Glutamatergic neuron (in vitro differentiated cells): ENCODE measurements at regions not wholly inside any gene's neighbourhood (a gene's known extent, or its start where the extent isn't known, plus 50 kb on each side); places are given as distances from the start of the nearest gene placed in this dataset.

Source experiments
- DNase-seq: peaks from one replicate; pipeline ENCODE4 v3.0.0; 2022
- H3K27ac Mint-ChIP-seq: one replicate; pipeline ENCODE4 v1.8.0; 2020; ENCODE audit warnings: mild to moderate bottlenecking, mixed read lengths, inconsistent platforms; ENCODE audit not compliant: unreplicated experiment
- H3K27me3 Mint-ChIP-seq: one replicate; pipeline ENCODE4 v1.8.0; 2020; ENCODE audit warnings: mild to moderate bottlenecking, moderate library complexity, mixed read lengths, inconsistent platforms; ENCODE audit not compliant: unreplicated experiment
- H3K36me3 Mint-ChIP-seq: one replicate; pipeline ENCODE4 v1.8.0; 2020; ENCODE audit warnings: mild to moderate bottlenecking, mixed read lengths, inconsistent platforms; ENCODE audit not compliant: unreplicated experiment
- H3K4me1 Mint-ChIP-seq: one replicate; pipeline ENCODE4 v1.8.0; 2020; ENCODE audit warnings: mild to moderate bottlenecking, low read depth, mixed read lengths, inconsistent platforms; ENCODE audit not compliant: unreplicated experiment
- H3K4me3 Mint-ChIP-seq: one replicate; pipeline ENCODE4 v1.8.0; 2020; ENCODE audit warnings: mild to moderate bottlenecking, mixed read lengths, inconsistent platforms; ENCODE audit not compliant: unreplicated experiment
- H3K9me3 Mint-ChIP-seq: one replicate; pipeline ENCODE4 v1.8.0; 2020; ENCODE audit warnings: mild to moderate bottlenecking, moderate library complexity, mixed read lengths, inconsistent platforms; ENCODE audit not compliant: unreplicated experiment
- CTCF ChIP-seq: fragments of 200-600 bp; sonication (generic); IDR thresholded peaks from one replicate; pipeline ENCODE4 v1.5.0; 2021; ENCODE audit not compliant: partially characterized antibody, unreplicated experiment

GRCh38 chr14:85169381-85169780, 360.6 kb upstream of the FLRT2 start:
- H3K4me3 Mint-ChIP-seq = no peak overlapping the region
- no peaks in the 10 kb centered on the region for H3K36me3 Mint-ChIP-seq
- no peak for DNase-seq
- no peaks in the 10 kb centered on the region for H3K4me1 Mint-ChIP-seq
- no peak overlapping the region for H3K27ac Mint-ChIP-seq
- H3K27me3 Mint-ChIP-seq = no peaks in the 10 kb centered on the region
- no peak for TF ChIP-seq CTCF
- no peaks in the 10 kb centered on the region for H3K9me3 Mint-ChIP-seq

- Mint-ChIP-seq H3K4me3 (no peak overlapping the region), H3K4me1 (peaks cover under 1% of the 10 kb centered on the region), H3K9me3 (no peaks in the 10 kb centered on the region), H3K27me3 (no peaks in the 10 kb centered on the region), H3K36me3 (no peaks in the 10 kb centered on the region), H3K27ac (no peak overlapping the region)
- DNase-seq = no peak
- TF ChIP-seq CTCF = no peak
Observed at GRCh38 chr14:85172290-85172689, 357.7 kb upstream of the FLRT2 start.

- Mint-ChIP-seq H3K4me1 (peaks cover 7% of the 10 kb centered on the region), H3K27me3 (no peaks in the 10 kb centered on the region), H3K27ac (no peak overlapping the region), H3K4me3 (no peak overlapping the region), H3K36me3 (no peaks in the 10 kb centered on the region), H3K9me3 (no peaks in the 10 kb centered on the region)
- no peak for TF ChIP-seq CTCF
- no peak for DNase-seq
Observed at GRCh38 chr14:85172889-85173477, 357.0 kb upstream of the FLRT2 start.

- H3K9me3 Mint-ChIP-seq = no peaks in the 10 kb centered on the region
- TF ChIP-seq CTCF = no peak
- H3K4me3 Mint-ChIP-seq = no peak overlapping the region
- no peaks in the 10 kb centered on the region for H3K27me3 Mint-ChIP-seq
- H3K27ac Mint-ChIP-seq = no peak overlapping the region
- no peaks in the 10 kb centered on the region for H3K36me3 Mint-ChIP-seq
- H3K4me1 Mint-ChIP-seq = peaks cover 7% of the 10 kb centered on the region
- DNase-seq = no peak
Observed at GRCh38 chr14:85175556-85175955, 354.4 kb upstream of the FLRT2 start.

- Mint-ChIP-seq H3K27me3 (no peaks in the 10 kb centered on the region), H3K36me3 (no peaks in the 10 kb centered on the region), H3K4me3 (no peak overlapping the region), H3K4me1 (peaks cover 19% of the 10 kb centered on the region), H3K27ac (peak overlapping the region; percentile 4), H3K9me3 (no peaks in the 10 kb centered on the region)
- TF ChIP-seq CTCF = no peak
- DNase-seq = no peak
Observed at GRCh38 chr14:85178864-85179263, 351.1 kb upstream of the FLRT2 start.
